BLaER1 (cell line): ENCODE measurements at regions not wholly inside any gene's neighbourhood (a gene's known extent, or its start where the extent isn't known, plus 50 kb on each side); places are given as distances from the start of the nearest gene placed in this dataset.

ENCODE experiments used
- H3K27ac ChIP-seq: shearing (Covaris generic); formaldehyde crosslinking; 2 replicates; pipeline ENCODE4 v1.8.1; 2022
- H3K27me3 ChIP-seq: shearing (Covaris generic); formaldehyde crosslinking; 2 replicates; pipeline ENCODE4 v1.8.1; 2022
- H3K36me3 ChIP-seq: shearing (Covaris generic); formaldehyde crosslinking; 2 replicates; pipeline ENCODE4 v1.8.1; 2022
- H3K4me1 ChIP-seq: shearing (Covaris generic); formaldehyde crosslinking; 2 replicates; pipeline ENCODE4 v1.8.1; 2022
- H3K4me2 ChIP-seq: shearing (Covaris generic); formaldehyde crosslinking; 2 replicates; pipeline ENCODE4 v1.8.1; 2022
- H3K4me3 ChIP-seq: shearing (Covaris generic); formaldehyde crosslinking; 2 replicates; pipeline ENCODE4 v1.8.1; 2022
- H3K9ac ChIP-seq: shearing (Covaris generic); formaldehyde crosslinking; 2 replicates; pipeline ENCODE4 v1.8.1; 2022
- H3K9me3 ChIP-seq: shearing (Covaris generic); formaldehyde crosslinking; 2 replicates; pipeline ENCODE4 v1.8.1; 2022
- H4K20me1 ChIP-seq: shearing (Covaris generic); formaldehyde crosslinking; 2 replicates; pipeline ENCODE4 v1.8.1; 2022
- Cebpa-rat ChIP-seq: shearing (Covaris generic); IDR thresholded peaks from 2 replicates; pipeline ENCODE4 v1.8.1; 2022

GRCh38 chr6:8991844-8992243 is 556.5 kb upstream of the SLC35B3 start:
- Histone ChIP-seq H3K4me3 (no peak overlapping the region), H3K4me1 (no peaks in the 10 kb centered on the region), H3K27me3 (no peaks in the 10 kb centered on the region), H4K20me1 (no peaks in the 10 kb centered on the region), H3K27ac (no peak overlapping the region), H3K9ac (no peak overlapping the region), H3K4me2 (no peak overlapping the region), H3K9me3 (no peaks in the 10 kb centered on the region), H3K36me3 (no peaks in the 10 kb centered on the region)
- TF ChIP-seq Cebpa-rat: no peak

- no peak for TF ChIP-seq Cebpa-rat
- Histone ChIP-seq H3K36me3 (no peaks in the 10 kb centered on the region), H3K4me2 (no peak overlapping the region), H3K4me3 (no peak overlapping the region), H3K9me3 (no peaks in the 10 kb centered on the region), H3K27me3 (no peaks in the 10 kb centered on the region), H3K27ac (no peak overlapping the region), H4K20me1 (no peaks in the 10 kb centered on the region), H3K4me1 (no peaks in the 10 kb centered on the region), H3K9ac (no peak overlapping the region)
Measured at GRCh38 chr6:8990075-8990474, 554.7 kb upstream of the SLC35B3 start.

- H3K27me3 ChIP-seq: no peaks in the 10 kb centered on the region
- no peak overlapping the region for H3K27ac ChIP-seq
- no peak overlapping the region for H3K9ac ChIP-seq
- H3K4me3 ChIP-seq: no peak overlapping the region
- H3K9me3 ChIP-seq: no peaks in the 10 kb centered on the region
- no peaks in the 10 kb centered on the region for H3K36me3 ChIP-seq
- H4K20me1 ChIP-seq: no peaks in the 10 kb centered on the region
- H3K4me1 ChIP-seq: no peaks in the 10 kb centered on the region
- H3K4me2 ChIP-seq: no peak overlapping the region
- TF ChIP-seq Cebpa-rat: no peak
Measured at GRCh38 chr6:8983202-8983688, 547.9 kb upstream of the SLC35B3 start.

- Histone ChIP-seq H3K27me3 (no peaks in the 10 kb centered on the region), H3K36me3 (no peaks in the 10 kb centered on the region), H3K4me2 (no peak overlapping the region), H3K27ac (no peak overlapping the region), H3K9me3 (no peaks in the 10 kb centered on the region), H3K9ac (no peak overlapping the region), H4K20me1 (no peaks in the 10 kb centered on the region), H3K4me1 (no peaks in the 10 kb centered on the region), H3K4me3 (no peak overlapping the region)
- no peak for TF ChIP-seq Cebpa-rat
Measured at GRCh38 chr6:8982668-8983067, 547.3 kb upstream of the SLC35B3 start.

GRCh38 chr6:8973395-8973794 is 538.0 kb upstream of the SLC35B3 start:
- no peak overlapping the region for H3K9ac ChIP-seq
- H3K4me2 ChIP-seq: no peak overlapping the region
- no peaks in the 10 kb centered on the region for H3K27me3 ChIP-seq
- H4K20me1 ChIP-seq: no peaks in the 10 kb centered on the region
- peaks cover 19% of the 10 kb centered on the region for H3K9me3 ChIP-seq
- no peak overlapping the region for H3K27ac ChIP-seq
- TF ChIP-seq Cebpa-rat: no peak
- H3K4me3 ChIP-seq: no peak overlapping the region
- H3K36me3 ChIP-seq: no peaks in the 10 kb centered on the region
- H3K4me1 ChIP-seq: no peaks in the 10 kb centered on the region

- Histone ChIP-seq H3K4me3 (no peak overlapping the region), H3K9me3 (peaks cover 23% of the 10 kb centered on the region), H3K27me3 (no peaks in the 10 kb centered on the region), H3K4me1 (no peaks in the 10 kb centered on the region), H3K9ac (no peak overlapping the region), H3K4me2 (no peak overlapping the region), H3K27ac (no peak overlapping the region), H3K36me3 (no peaks in the 10 kb centered on the region), H4K20me1 (no peaks in the 10 kb centered on the region)
- no peak for TF ChIP-seq Cebpa-rat
Measured at GRCh38 chr6:8969747-8970146, 534.4 kb upstream of the SLC35B3 start.

GRCh38 chr6:8958894-8959511 is 523.7 kb upstream of the SLC35B3 start:
- no peak for TF ChIP-seq Cebpa-rat
- no peak overlapping the region for H3K27ac ChIP-seq
- H3K36me3 ChIP-seq: no peaks in the 10 kb centered on the region
- no peaks in the 10 kb centered on the region for H3K9me3 ChIP-seq
- H3K4me3 ChIP-seq: no peak overlapping the region
- no peaks in the 10 kb centered on the region for H4K20me1 ChIP-seq
- no peak overlapping the region for H3K9ac ChIP-seq
- H3K4me2 ChIP-seq: no peak overlapping the region
- H3K4me1 ChIP-seq: no peaks in the 10 kb centered on the region
- H3K27me3 ChIP-seq: no peaks in the 10 kb centered on the region

GRCh38 chr6:8953310-8953709 is 518.0 kb upstream of the SLC35B3 start:
- Histone ChIP-seq H4K20me1 (no peaks in the 10 kb centered on the region), H3K9ac (no peak overlapping the region), H3K36me3 (no peaks in the 10 kb centered on the region), H3K4me1 (no peaks in the 10 kb centered on the region), H3K9me3 (no peaks in the 10 kb centered on the region), H3K4me3 (no peak overlapping the region), H3K4me2 (no peak overlapping the region), H3K27ac (no peak overlapping the region), H3K27me3 (no peaks in the 10 kb centered on the region)
- no peak for TF ChIP-seq Cebpa-rat

GRCh38 chr6:8948733-8949132 is 513.4 kb upstream of the SLC35B3 start:
- no peaks in the 10 kb centered on the region for H3K9me3 ChIP-seq
- TF ChIP-seq Cebpa-rat: no peak
- no peak overlapping the region for H3K9ac ChIP-seq
- no peaks in the 10 kb centered on the region for H4K20me1 ChIP-seq
- no peak overlapping the region for H3K4me3 ChIP-seq
- H3K4me1 ChIP-seq: no peaks in the 10 kb centered on the region
- no peak overlapping the region for H3K4me2 ChIP-seq
- no peaks in the 10 kb centered on the region for H3K27me3 ChIP-seq
- no peak overlapping the region for H3K27ac ChIP-seq
- H3K36me3 ChIP-seq: no peaks in the 10 kb centered on the region

- H3K27ac ChIP-seq: no peak overlapping the region
- H3K9me3 ChIP-seq: no peaks in the 10 kb centered on the region
- H3K4me1 ChIP-seq: no peaks in the 10 kb centered on the region
- no peaks in the 10 kb centered on the region for H3K36me3 ChIP-seq
- no peak overlapping the region for H3K4me2 ChIP-seq
- H3K27me3 ChIP-seq: no peaks in the 10 kb centered on the region
- no peak overlapping the region for H3K9ac ChIP-seq
- no peak overlapping the region for H3K4me3 ChIP-seq
- H4K20me1 ChIP-seq: no peaks in the 10 kb centered on the region
- TF ChIP-seq Cebpa-rat: no peak
Measured at GRCh38 chr6:8947900-8948299, 512.6 kb upstream of the SLC35B3 start.

- no peaks in the 10 kb centered on the region for H3K9me3 ChIP-seq
Measured at GRCh38 chr6:8944548-8944947, 509.2 kb upstream of the SLC35B3 start.

More at GRCh38 chr6:8944548-8944947, 509.2 kb upstream of the SLC35B3 start:
- TF ChIP-seq Cebpa-rat: no peak
- Histone ChIP-seq H3K27ac (no peak overlapping the region), H3K27me3 (no peaks in the 10 kb centered on the region), H3K4me2 (no peak overlapping the region), H3K4me1 (peaks cover 3% of the 10 kb centered on the region), H3K36me3 (no peaks in the 10 kb centered on the region), H3K9ac (no peak overlapping the region), H4K20me1 (no peaks in the 10 kb centered on the region), H3K4me3 (no peak overlapping the region)
